Kidney (tissue), 13 donors: ENCODE measurements at regions not wholly inside any gene's neighbourhood (a gene's known extent, or its start where the extent isn't known, plus 50 kb on each side); places are given as distances from the start of the nearest gene placed in this dataset.

Experiments
- DNase-seq, 5 donors: peaks; one replicate each; pipeline ENCODE4 v3.0.0-alpha.2; 2013 to 2020
- FAIRE-seq: peaks from 2 replicates; lab custom pipeline; 2012; peaks lifted over from hg19 to GRCh38; lab: Jason Lieb, UNC
- H3K27ac ChIP-seq, 2 donors: one replicate each; pipeline ENCODE4 v1.7.0; 2013; ENCODE audit warnings: low read depth in 2 of 2, low read length in 2 of 2, inconsistent platforms in 1 of 2
- H3K27me3 ChIP-seq: one replicate; pipeline ENCODE4 v1.7.1; 2013; ENCODE audit warnings: low read length, inconsistent platforms; ENCODE audit not compliant: control insufficient read depth, insufficient read depth
- H3K36me3 ChIP-seq, 3 donors: one replicate each; pipeline versions ENCODE4 v1.7.0 to v1.7.1; 2013; ENCODE audit warnings: low read length in 3 of 3, control low read depth in 1 of 3, inconsistent platforms in 1 of 3; ENCODE audit not compliant: insufficient read depth in 3 of 3, control insufficient read depth in 2 of 3
- H3K4me1 ChIP-seq, 3 donors: one replicate each; pipeline versions ENCODE4 v1.7.0 to v1.7.1; 2013; ENCODE audit warnings: low read length in 3 of 3, inconsistent platforms in 1 of 3, low read depth in 1 of 3; ENCODE audit not compliant: control insufficient read depth in 2 of 3, insufficient read depth in 2 of 3
- H3K4me3 ChIP-seq, 3 donors: one replicate each; pipeline versions ENCODE4 v1.7.0 to v1.8.1; 2013; ENCODE audit warnings: low read length in 3 of 3, control low read depth in 1 of 3, inconsistent platforms in 1 of 3
- H3K9ac ChIP-seq, 3 donors: one replicate each; pipeline versions ENCODE4 v1.7.0 to v1.7.1; 2013; ENCODE audit warnings: low read length in 3 of 3, control low read depth in 1 of 3, inconsistent platforms in 1 of 3
- H3K9me3 ChIP-seq, 3 donors: one replicate each; pipeline versions ENCODE4 v1.7.0 to v1.7.1; 2013; ENCODE audit warnings: low read length in 3 of 3, control low read depth in 1 of 3, inconsistent platforms in 1 of 3; ENCODE audit not compliant: control insufficient read depth in 2 of 3, insufficient read depth in 1 of 3
- CTCF ChIP-seq: IDR thresholded peaks from 3 replicates; pipeline ENCODE4 v1.5.1; 2012; ENCODE audit warnings: mild to moderate bottlenecking, moderate library complexity, borderline replicate concordance; ENCODE audit not compliant: insufficient read depth; ENCODE audit errors: extremely low read depth
- intact Hi-C: fragments of 100-400 bp; cut with DNase I; formaldehyde crosslinking; loops from one replicate; pipeline ENCODE4 v1.11.1; 2022
- donor health status: control.
- donor health status: control.
- donor health status: control.
- donor health status: control.
- donor health status: control.
- donor health status: DM: yes; HTN: yes; CAD: no.
- donor health status: Normal renal cell carcinoma (clear cell type).

GRCh38 chr2:158015428-158016076, 86.1 kb upstream of the UPP2 start:
- Histone ChIP-seq H3K9ac (no peak overlapping the region), H3K27ac (no peak overlapping the region), H3K27me3 (no peaks in the 10 kb centered on the region), H3K4me3 (no peak overlapping the region), H3K4me1 (no peaks in the 10 kb centered on the region), H3K36me3 (no peaks in the 10 kb centered on the region), H3K9me3 (no peaks in the 10 kb centered on the region)
- no peak for TF ChIP-seq CTCF
- DNase-seq: no peak
- intact Hi-C loops: loop anchor here (10.0 kb wide), 1 partner anchor 241 kb away; no protein-coding TSS in a partner anchor
- no peak for FAIRE-seq

GRCh38 chr2:158013891-158014290, 87.8 kb upstream of the UPP2 start:
- TF ChIP-seq CTCF: no peak
- intact Hi-C loops: loop anchor here (10.0 kb wide), 1 partner anchor 239 kb away; no protein-coding TSS in a partner anchor
- H3K9me3 ChIP-seq: no peaks in the 10 kb centered on the region
- no peaks in the 10 kb centered on the region for H3K36me3 ChIP-seq
- FAIRE-seq (no peak), DNase-seq (no peak)
- H3K27ac ChIP-seq: no peak overlapping the region
- H3K4me3 ChIP-seq: no peak overlapping the region
- H3K27me3 ChIP-seq: no peaks in the 10 kb centered on the region
- no peak overlapping the region for H3K9ac ChIP-seq
- no peaks in the 10 kb centered on the region for H3K4me1 ChIP-seq

- intact Hi-C loops: loop anchor here (10.0 kb wide), 1 partner anchor 236 kb away; no protein-coding TSS in a partner anchor
- no peak for FAIRE-seq
- TF ChIP-seq CTCF: no peak
- H3K36me3 ChIP-seq: no peaks in the 10 kb centered on the region
- H3K9ac ChIP-seq: no peak overlapping the region
- no peak for DNase-seq
- no peak overlapping the region for H3K4me3 ChIP-seq
- no peaks in the 10 kb centered on the region for H3K9me3 ChIP-seq
- H3K27me3 ChIP-seq: no peaks in the 10 kb centered on the region
- H3K27ac ChIP-seq: no peak overlapping the region
- no peaks in the 10 kb centered on the region for H3K4me1 ChIP-seq
Measured at GRCh38 chr2:158011055-158011771, 90.5 kb upstream of the UPP2 start.
